Ovary (tissue), 3 donors: ENCODE measurements at regions not wholly inside any gene's neighbourhood (a gene's known extent, or its start where the extent isn't known, plus 50 kb on each side); places are given as distances from the start of the nearest gene placed in this dataset.

Experiments used
- POLR2A ChIP-seq: fragments of 450-650 bp; IDR thresholded peaks from one replicate; pipeline ENCODE4 v1.6.1; 2017; ENCODE audit warnings: antibody characterized with exemption, mild to moderate bottlenecking, moderate library complexity
- TF ChIP-seq, protein P1 (sequence below), 3 donors: fragments of 450-650 bp in 2 of 3; fragments of 200-600 bp in 1 of 3; IDR thresholded peaks; one replicate each; pipeline versions ENCODE4 v1.5.1 to v1.8.0; 2016 to 2022; ENCODE audit warnings: antibody characterized with exemption in 3 of 3, mild to moderate bottlenecking in 1 of 3
- donor health status: DM: no; HTN: no; CAD: no.

DNA sequence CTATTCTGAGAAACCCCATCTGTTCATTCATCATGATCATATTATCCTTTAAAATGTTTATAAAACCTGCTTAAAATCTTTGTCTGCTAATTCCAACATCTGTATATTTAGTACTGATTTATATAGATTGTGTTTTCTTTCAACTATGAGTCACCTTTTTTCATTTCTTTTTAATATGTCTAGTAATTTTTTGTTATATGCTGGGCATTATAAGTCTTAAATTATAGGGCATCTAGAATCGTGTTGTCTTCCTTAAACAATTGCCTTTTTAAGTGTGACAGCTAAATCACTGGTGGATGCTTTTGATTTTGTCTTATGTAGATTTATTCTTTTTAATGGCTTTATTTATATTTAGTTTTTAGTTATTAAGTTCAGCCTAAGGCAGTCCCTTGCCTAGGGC, 323.4 kb upstream of the THRB start:
- TF ChIP-seq, protein P1, sequence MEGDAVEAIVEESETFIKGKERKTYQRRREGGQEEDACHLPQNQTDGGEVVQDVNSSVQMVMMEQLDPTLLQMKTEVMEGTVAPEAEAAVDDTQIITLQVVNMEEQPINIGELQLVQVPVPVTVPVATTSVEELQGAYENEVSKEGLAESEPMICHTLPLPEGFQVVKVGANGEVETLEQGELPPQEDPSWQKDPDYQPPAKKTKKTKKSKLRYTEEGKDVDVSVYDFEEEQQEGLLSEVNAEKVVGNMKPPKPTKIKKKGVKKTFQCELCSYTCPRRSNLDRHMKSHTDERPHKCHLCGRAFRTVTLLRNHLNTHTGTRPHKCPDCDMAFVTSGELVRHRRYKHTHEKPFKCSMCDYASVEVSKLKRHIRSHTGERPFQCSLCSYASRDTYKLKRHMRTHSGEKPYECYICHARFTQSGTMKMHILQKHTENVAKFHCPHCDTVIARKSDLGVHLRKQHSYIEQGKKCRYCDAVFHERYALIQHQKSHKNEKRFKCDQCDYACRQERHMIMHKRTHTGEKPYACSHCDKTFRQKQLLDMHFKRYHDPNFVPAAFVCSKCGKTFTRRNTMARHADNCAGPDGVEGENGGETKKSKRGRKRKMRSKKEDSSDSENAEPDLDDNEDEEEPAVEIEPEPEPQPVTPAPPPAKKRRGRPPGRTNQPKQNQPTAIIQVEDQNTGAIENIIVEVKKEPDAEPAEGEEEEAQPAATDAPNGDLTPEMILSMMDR (IDR thresholded peaks at IDR 0.05), result no peak
- TF ChIP-seq POLR2A, result no peak
